HG02840 (cell line): ENCODE measurements at regions not wholly inside any gene's neighbourhood (a gene's known extent, or its start where the extent isn't known, plus 50 kb on each side); places are given as distances from the start of the nearest gene placed in this dataset.
"Not testable (repeated sequence)": the region's sequence is repeated elsewhere in the genome, so short reads cannot be mapped to it uniquely, and the experiment has no call there.

ENCODE experiments used
- ATAC-seq: cut with Tn5 transposase; IDR thresholded peaks from one replicate; pipeline ENCODE4 v1.9.1; 2021; ENCODE audit warnings: mild to moderate bottlenecking, moderate library complexity, moderate number of reproducible peaks; ENCODE audit not compliant: unreplicated experiment, low FRiP score

DNA sequence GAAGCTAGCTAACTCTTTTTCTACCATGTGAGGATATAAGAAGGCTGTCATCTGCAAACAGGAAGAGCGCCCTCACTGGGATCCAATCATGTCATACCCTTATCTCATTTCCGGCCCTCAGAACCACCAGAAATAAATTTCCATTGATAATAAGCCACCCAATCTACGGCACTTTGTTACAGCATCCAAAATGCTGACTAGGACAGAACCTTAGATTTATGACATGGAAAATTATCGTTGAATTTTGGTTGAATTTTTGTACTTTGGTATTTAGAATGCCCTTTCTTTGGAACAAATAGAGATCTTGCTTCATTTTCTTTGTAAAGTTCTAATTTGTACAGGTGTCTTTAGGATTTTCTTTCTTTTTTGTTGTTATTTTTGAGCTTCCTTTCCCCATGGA, 53.3 kb upstream of the CYLC2 start:
- no peak for ATAC-seq

- ATAC-seq = no peak
Observed at GRCh38 chr9:102922526-102922925, 72.6 kb upstream of the CYLC2 start.

DNA sequence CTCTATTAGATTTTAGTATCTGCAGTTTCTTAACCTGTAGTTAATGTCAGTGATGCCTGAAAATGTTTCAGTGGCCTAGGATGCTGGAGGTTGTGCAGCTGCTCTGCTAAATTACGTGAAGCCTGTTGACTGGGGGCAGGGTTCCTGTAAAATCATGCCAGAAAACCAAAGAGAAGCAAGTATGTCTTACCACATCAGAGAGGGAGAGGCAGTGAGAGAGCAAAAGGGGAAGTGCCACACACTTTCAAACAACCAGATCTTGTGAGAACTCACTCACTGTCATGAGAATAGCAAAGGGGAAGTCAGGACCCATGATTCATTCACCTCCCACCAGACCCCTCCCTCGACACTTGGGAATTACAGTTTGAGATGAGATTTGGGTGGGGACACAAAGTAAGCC, 83.9 kb upstream of the CYLC2 start:
- no peak for ATAC-seq

DNA sequence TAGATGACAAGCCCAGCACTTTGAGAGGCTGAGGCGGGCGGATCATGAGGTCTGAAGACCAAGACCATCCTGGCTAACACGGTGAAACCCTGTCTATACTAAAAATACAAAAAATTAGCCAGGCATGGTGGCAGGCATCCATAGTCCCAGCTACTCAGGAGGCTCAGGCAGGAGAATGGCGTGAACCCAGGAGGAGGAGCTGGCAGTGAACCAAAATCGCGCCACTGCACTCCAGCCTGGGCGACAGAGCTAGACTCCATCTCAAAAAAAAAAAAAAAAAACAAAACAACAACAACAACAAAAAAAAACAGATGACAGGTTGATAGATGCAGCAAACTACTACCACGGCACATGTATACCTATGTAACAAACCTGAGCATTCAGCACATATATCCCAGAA, 89.3 kb upstream of the CYLC2 start:
- not testable (repeated sequence) for ATAC-seq

DNA sequence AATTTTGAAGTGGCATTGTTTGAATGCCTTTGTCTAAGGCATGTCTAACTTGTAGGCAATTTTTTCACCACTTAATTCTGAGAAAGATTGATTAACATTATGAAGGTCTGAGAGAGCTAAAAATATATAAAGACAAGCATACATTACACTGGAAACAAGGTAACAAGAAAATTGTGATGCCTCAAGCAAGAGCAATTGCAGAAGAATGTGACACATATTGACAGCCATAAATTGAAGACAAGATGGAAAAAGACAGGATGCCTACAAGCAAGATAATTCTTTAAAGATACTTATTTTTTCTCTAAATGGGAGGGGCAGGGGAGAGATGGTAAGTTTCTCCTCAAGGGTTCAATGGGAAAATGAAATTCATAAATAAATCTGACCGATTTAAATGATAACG, 103.1 kb upstream of the CYLC2 start:
- no peak for ATAC-seq

GRCh38 chr9:102888747-102889146, 106.4 kb upstream of the CYLC2 start:
- ATAC-seq = not testable (repeated sequence)

- no peak for ATAC-seq
Observed at GRCh38 chr9:102875687-102876086, 119.4 kb upstream of the CYLC2 start.

DNA sequence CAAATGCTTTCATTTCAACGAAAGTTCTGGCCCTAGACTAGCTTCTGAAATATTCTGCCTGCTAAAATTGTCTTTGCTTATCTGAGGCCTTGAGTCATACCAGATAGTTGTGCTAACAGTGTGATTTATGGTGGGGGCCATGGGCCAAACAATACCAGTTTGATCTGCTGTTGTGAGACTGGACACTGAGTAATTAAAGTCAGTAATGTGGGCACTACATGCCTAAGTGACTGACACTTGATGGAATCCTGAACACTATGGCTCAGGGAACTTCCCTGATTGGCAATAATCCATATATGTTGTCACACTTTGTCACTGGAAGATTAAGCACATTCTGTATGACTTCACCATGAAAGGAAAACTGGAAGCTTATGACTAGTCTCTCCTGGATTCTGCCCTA, 127.6 kb upstream of the CYLC2 start:
- ATAC-seq = no peak

- ATAC-seq = no peak
Observed at GRCh38 chr9:102862478-102862877, 132.7 kb upstream of the CYLC2 start.

- ATAC-seq = no peak
Observed at GRCh38 chr9:102855641-102856040, 139.5 kb upstream of the CYLC2 start.

DNA sequence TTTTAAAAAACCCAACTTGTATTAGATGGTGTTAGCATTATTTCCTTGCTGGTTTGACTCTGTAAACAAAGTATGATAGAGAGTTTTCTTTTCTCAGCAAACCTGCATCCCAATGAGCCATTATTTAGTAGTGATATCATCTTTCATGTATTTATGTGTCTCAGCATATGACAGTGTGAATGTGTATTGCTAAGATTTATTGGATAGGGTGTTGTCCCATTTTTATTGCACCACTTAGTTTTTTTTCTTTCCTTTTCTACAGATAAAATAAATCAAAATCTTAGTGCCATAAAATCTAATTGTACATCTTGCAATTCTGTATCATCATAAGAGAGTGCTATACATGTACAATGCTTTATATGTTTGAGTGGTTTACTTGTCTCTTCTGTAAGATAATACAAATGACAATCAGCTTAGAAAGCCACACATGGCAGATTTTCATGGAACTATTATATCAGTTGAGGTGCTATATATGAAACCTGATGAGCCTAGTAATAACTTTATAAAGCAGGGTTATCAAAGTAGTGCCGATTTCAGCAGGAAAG, 149.2 kb upstream of the CYLC2 start:
- ATAC-seq = no peak

GRCh38 chr9:102844716-102845115, 150.4 kb upstream of the CYLC2 start:
- no peak for ATAC-seq

GRCh38 chr9:102842423-102842822, 152.7 kb upstream of the CYLC2 start:
- no peak for ATAC-seq

DNA sequence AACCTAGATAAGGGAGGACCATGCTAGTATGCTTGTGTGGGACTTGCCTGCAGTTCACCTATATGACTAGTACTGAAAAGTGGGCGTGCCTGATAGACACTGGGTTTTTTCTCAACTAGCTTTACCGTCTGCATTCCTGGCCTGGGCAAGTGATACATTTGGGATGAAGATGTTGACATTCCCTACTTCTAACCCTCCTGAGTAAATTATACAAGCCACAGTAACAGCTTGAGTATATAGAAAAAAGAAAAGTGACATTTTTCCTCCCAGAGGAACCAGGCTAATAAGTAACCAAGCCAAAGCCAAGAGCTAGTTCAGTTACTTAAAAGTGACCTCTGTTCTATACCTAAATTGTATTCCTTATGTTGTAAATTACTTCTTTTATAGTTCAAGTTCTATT, 153.8 kb upstream of the CYLC2 start:
- no peak for ATAC-seq

GRCh38 chr9:102840335-102840734, 154.8 kb upstream of the CYLC2 start:
- ATAC-seq = no peak

GRCh38 chr9:102832814-102833213, 162.3 kb upstream of the CYLC2 start:
- ATAC-seq = no peak

GRCh38 chr9:102796244-102796643, 198.9 kb upstream of the CYLC2 start:
- ATAC-seq = no peak

DNA sequence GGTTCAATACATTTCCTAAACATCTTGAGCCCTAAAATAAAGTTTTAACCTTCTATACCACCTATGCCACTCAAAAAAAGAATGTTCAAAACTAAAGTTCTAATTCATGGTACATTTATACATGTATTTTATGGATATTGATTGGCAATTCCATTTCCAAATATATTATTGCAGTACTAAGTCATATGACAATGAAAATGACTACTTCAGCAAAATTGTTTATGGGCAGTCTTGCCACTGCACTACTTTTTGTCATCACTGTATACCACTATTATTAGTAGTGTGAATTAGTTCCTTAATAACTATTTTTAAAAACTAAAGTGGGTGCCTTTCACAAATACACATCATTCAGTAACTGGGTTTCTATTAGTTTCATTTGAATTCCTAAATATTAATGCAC, 199.6 kb upstream of the CYLC2 start:
- no peak for ATAC-seq

- ATAC-seq = no peak
Observed at GRCh38 chr9:102779356-102779755, 215.8 kb upstream of the CYLC2 start.

GRCh38 chr9:102778746-102779145, 216.4 kb upstream of the CYLC2 start:
- ATAC-seq = no peak

DNA sequence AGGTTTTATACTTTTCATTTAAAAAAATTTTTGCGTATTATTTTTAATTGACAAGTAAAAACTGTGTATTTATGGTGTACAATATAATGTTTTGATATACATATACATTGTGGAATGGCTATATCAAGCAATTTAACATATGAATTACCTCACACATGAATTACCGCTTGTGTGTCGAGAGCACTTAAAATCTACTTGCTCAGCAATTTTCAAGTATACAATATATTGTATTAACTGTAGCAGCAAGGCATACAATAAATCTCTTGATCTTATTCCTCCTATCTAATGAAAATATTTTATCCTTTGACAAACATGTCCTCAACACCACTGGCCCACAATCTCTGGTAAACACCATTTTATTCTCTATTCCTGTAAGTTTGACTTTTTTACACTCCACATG, 224.4 kb upstream of the CYLC2 start:
- ATAC-seq = no peak

GRCh38 chr9:102769307-102769706, 225.8 kb upstream of the CYLC2 start:
- ATAC-seq = no peak

DNA sequence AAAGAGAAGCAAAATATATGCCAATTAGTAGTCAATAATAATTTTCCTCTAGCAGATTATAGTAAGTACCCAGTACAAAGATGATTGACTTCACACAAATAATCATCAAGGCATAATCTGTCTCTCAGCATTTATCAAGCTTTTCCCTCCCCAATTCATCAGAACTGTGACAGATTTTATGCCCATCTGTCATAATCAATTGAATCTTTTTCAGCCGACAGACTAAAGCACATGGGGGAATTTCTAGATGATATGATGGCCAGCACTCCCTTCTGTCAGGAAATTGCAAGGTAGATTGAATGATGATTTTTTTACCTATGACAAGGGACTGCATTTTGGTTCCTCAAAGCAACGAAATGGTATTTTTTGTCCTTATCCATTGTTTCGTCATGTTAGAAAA, 227.1 kb upstream of the CYLC2 start:
- no peak for ATAC-seq
